Body of pancreas (tissue), 4 donors: ENCODE measurements at regions not wholly inside any gene's neighbourhood (a gene's known extent, or its start where the extent isn't known, plus 50 kb on each side); places are given as distances from the start of the nearest gene placed in this dataset.
"Not testable (repeated sequence)": the region's sequence is repeated elsewhere in the genome, so short reads cannot be mapped to it uniquely, and the experiment has no call there.

ENCODE experiments used
- ATAC-seq: fragments of 150-250 bp; one replicate; pipeline ENCODE4 v1.9.1; 2016
- DNase-seq, 4 donors: peaks; one replicate each; pipeline ENCODE4 v3.0.0-alpha.2; 2019
- H3K27ac ChIP-seq, 4 donors: fragments of 200-600 bp; sonication (generic); 1 replicate in 3 of 4; 2 replicates in 1 of 4; pipeline versions ENCODE4 v1.5.1 to v1.6.1; 2016 to 2019; ENCODE audit warnings: mild to moderate bottlenecking in 1 of 4, mixed read lengths in 1 of 4, moderate library complexity in 1 of 4
- H3K27me3 ChIP-seq, 2 donors: fragments of 200-600 bp; sonication (generic); one replicate each; pipeline ENCODE4 v1.6.0; 2016; ENCODE audit warnings: mild to moderate bottlenecking in 1 of 2
- H3K36me3 ChIP-seq, 2 donors: fragments of 200-600 bp; sonication (generic); replicated peaks in 1 of 2; 2 replicates each; pipeline ENCODE4 v1.5.1; 2016; ENCODE audit warnings: low read depth in 2 of 2; ENCODE audit not compliant: insufficient read depth in 1 of 2
- H3K4me1 ChIP-seq: fragments of 200-600 bp; sonication (generic); one replicate; pipeline ENCODE4 v1.6.0; 2016
- H3K4me3 ChIP-seq, 2 donors: fragments of 200-600 bp; sonication (generic); 1 replicate in 1 of 2; 2 replicates in 1 of 2; pipeline ENCODE4 v1.5.1; 2016 to 2019
- H3K9me3 ChIP-seq, 3 donors: fragments of 200-600 bp; sonication (generic); 1 replicate in 2 of 3; 2 replicates in 1 of 3; pipeline ENCODE4 v1.5.1; 2016
- CTCF ChIP-seq, 7 experiments: fragments of 450-650 bp in 4 of 7; fragments of 200-600 bp in 3 of 7; sonication (generic) in 3 of 7; IDR thresholded peaks; one replicate each; pipeline ENCODE4 v1.5.1; 2016 to 2019; ENCODE audit warnings: antibody characterized with exemption in 7 of 7
- POLR2A ChIP-seq, 3 donors: fragments of 450-650 bp; IDR thresholded peaks; one replicate each; pipeline ENCODE4 v1.6.1; 2016; ENCODE audit warnings: antibody characterized with exemption in 3 of 3, mild to moderate bottlenecking in 2 of 3
- WGBS, 2 donors: methylation state at CpG; one replicate each; pipeline ENCODE4 v1.1.5; 2017; 5-methylcytosine and 5-hydroxymethylcytosine counted together
- intact Hi-C: fragments of 100-400 bp; cut with DNase I; formaldehyde crosslinking; loops from one replicate; pipeline ENCODE4 v1.15.1; 2023

DNA sequence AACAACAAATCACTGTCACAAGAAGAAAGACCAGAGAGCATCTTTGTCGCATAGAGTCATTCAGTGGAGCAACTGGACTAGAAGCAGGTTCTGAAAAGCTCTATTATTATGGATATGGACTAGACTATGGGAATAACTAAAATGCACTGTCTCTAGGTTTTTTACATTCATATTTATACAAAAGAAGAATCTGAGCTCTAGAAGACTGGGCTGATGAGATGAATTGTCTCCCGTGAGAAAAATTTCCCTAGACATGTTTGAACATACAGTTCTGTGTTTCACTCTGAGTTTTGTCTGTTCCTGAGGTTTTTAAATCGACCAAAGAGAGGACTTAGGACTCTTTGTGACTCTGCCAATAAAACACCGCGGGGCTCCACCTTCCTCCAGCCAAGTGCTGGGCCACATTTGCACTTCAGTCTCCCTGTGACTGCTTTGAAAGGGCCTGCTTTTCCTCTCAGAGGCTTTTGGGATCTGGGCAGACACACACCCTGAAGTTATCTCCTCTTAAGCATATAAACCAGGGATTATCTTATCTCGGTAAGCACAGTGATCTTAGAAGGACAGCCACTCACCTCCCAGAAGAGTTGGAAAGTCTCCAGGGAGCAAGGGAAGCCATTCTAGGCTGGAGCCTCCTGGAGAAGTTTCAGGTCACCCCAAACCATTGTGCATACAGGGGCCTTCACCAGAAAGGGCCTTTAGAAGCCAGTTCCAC lies 101.0 kb upstream of the JCAD start:
- no peak for ATAC-seq
- Histone ChIP-seq H3K27me3 (no peaks in the 10 kb centered on the region), H3K36me3 (no peaks in the 10 kb centered on the region), H3K4me3 (no peak overlapping the region), H3K4me1 (peaks cover 4% of the 10 kb centered on the region), H3K27ac (no peak overlapping the region), H3K9me3 (no peaks in the 10 kb centered on the region)
- TF ChIP-seq POLR2A (IDR thresholded peaks at IDR 0.05) (no peak), CTCF (IDR thresholded peaks at IDR 0.05) (no peak)
- 29 to 31% methylated on average over 6 of the region's 6 CpGs for WGBS, 2 donors
- intact Hi-C loops: no loop called here
- DNase-seq: no peak

DNA sequence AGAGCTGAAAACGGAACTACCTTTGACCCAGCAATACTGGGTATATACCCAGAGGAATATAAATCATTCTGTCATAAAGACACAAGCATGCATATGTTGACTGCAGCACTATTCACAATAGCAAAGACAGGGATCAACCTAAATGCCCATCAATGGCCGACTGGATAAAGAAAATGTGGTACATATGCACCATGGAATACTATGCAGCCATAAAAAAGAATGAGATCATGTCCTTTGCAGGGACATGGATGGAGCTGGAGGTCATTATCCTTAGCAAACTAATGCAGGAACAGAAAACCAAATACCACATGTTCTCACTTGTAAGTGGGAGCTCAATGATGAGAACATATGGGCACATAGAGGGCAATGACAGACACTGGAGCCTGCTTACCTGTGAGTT lies 100.2 kb upstream of the JCAD start:
- intact Hi-C loops, H3K4me3 ChIP-seq, H3K9me3 ChIP-seq, H3K27me3 ChIP-seq, DNase-seq, H3K36me3 ChIP-seq, ATAC-seq, H3K27ac ChIP-seq, H3K4me1 ChIP-seq: not testable (repeated sequence)
- WGBS, 2 donors: 63 to 69% methylated on average over 2 of the region's 2 CpGs

DNA sequence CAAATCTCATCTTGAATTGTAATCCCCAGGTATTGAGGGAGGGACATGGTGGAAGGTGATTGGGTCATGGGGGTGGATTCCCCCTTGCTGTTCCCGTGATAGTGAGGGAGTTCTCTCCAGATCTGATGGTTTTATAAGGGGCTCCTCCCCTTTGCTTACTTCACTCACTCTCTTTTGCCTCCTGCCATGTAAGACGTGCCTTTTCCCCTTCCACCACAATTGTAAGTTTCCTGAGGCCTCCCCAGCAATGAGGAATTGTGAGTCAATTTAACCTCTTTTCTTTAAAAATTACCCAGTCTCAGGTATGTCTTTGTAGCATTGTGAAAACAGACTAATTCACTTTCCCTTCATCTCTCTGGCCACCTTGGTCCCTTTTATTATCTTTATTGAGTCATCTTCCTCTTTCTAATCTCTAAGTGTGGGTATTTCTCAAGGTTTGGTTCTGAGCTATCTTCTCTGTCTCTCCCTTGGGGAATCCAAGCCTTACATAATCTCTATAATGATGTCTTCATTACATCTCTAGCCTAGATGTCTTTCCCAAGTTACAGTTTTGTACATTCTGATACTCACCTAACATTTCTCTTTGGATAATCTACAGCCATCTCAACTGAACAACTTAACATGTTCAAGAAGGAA lies 99.1 kb upstream of the JCAD start:
- DNase-seq (no peak), ATAC-seq (no peak)
- Histone ChIP-seq H3K27me3 (no peaks in the 10 kb centered on the region), H3K9me3 (no peaks in the 10 kb centered on the region), H3K36me3 (no peaks in the 10 kb centered on the region), H3K27ac (no peak overlapping the region), H3K4me1 (peaks cover 4% of the 10 kb centered on the region), H3K4me3 (no peak overlapping the region)
- TF ChIP-seq CTCF (IDR thresholded peaks at IDR 0.05): no peak
- TF ChIP-seq POLR2A (IDR thresholded peaks at IDR 0.05): no peak
- 63 to 64% methylated on average over 2 of the region's 2 CpGs for WGBS, 2 donors
- intact Hi-C loops: no loop called here

- DNase-seq: no peak
- TF ChIP-seq POLR2A (IDR thresholded peaks at IDR 0.05) (no peak), CTCF (IDR thresholded peaks at IDR 0.05) (no peak)
- Histone ChIP-seq H3K9me3 (no peaks in the 10 kb centered on the region), H3K36me3 (no peaks in the 10 kb centered on the region), H3K4me1 (peaks cover 1% of the 10 kb centered on the region), H3K27ac (no peak overlapping the region), H3K27me3 (no peaks in the 10 kb centered on the region), H3K4me3 (no peak overlapping the region)
- 36 to 48% methylated on average over 4 of the region's 4 CpGs for WGBS, 2 donors
- intact Hi-C loops: no loop called here
- no peak for ATAC-seq
These were observed 96.0 kb upstream of the JCAD start for GRCh38 chr10:30155401-30155800.

- TF ChIP-seq POLR2A (IDR thresholded peaks at IDR 0.05) (no peak), CTCF (IDR thresholded peaks at IDR 0.05) (no peak)
- no peak overlapping the region for H3K4me3 ChIP-seq
- no peaks in the 10 kb centered on the region for H3K9me3 ChIP-seq
- WGBS, 2 donors: 53 to 60% methylated on average over 1 of the region's 1 CpG
- H3K36me3 ChIP-seq: no peaks in the 10 kb centered on the region
- no peak overlapping the region for H3K27ac ChIP-seq
- ATAC-seq (no peak), DNase-seq (no peak)
- no peaks in the 10 kb centered on the region for H3K27me3 ChIP-seq
- H3K4me1 ChIP-seq: no peaks in the 10 kb centered on the region
- intact Hi-C loops: no loop called here
These were observed 95.2 kb upstream of the JCAD start for GRCh38 chr10:30154561-30154960.
